Gastrocnemius medialis (tissue), 4 donors: ENCODE measurements at regions not wholly inside any gene's neighbourhood (a gene's known extent, or its start where the extent isn't known, plus 50 kb on each side); places are given as distances from the start of the nearest gene placed in this dataset.

ENCODE experiments used
- POLR2A ChIP-seq, 2 donors: fragments of 450-650 bp; IDR thresholded peaks; one replicate each; pipeline ENCODE4 v1.6.1; 2017; ENCODE audit warnings: antibody characterized with exemption in 2 of 2, mild to moderate bottlenecking in 2 of 2, moderate library complexity in 2 of 2
- TF ChIP-seq, protein P1 (sequence below), 5 experiments: fragments of 450-650 bp in 3 of 5; fragments of 200-600 bp in 2 of 5; sonication (generic) in 2 of 5; IDR thresholded peaks in 4 of 5; conservative IDR thresholded peaks in 1 of 5; 1 replicate in 4 of 5; 2 replicates in 1 of 5; pipeline ENCODE4 v1.5.1; 2016 to 2019; ENCODE audit warnings: antibody characterized with exemption in 5 of 5, mild to moderate bottlenecking in 3 of 5, moderate library complexity in 3 of 5

DNA sequence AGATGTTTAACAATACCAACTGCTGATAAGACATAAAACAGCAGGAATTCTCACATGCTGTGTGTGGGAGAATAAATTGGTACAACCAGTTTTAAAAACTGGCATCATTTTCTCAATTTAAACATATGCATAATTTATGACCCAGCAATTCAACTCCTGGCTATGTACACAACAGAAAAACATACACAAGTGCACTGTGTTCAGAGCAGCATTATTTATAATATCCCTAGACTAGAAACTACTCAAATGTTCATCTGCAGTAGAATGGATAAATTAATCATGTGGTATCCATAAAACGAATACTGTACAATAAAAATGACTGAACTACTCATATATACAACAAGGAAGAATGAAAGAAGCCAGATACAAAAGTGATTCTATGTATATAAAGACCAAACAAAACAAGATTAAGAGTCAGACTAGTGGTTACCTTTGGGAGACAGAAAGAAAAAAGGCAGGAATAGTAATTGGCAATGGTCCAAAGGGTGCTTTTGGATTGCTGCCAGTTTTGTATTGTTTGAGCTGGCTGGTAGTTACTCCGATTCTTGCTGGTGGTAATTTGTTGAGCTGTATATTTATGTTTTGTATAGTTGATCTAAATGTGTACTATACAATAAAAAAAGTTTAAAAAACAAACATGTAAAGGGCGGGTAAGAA is 306.0 kb downstream of the TFEC start:
- TF ChIP-seq, protein P1, sequence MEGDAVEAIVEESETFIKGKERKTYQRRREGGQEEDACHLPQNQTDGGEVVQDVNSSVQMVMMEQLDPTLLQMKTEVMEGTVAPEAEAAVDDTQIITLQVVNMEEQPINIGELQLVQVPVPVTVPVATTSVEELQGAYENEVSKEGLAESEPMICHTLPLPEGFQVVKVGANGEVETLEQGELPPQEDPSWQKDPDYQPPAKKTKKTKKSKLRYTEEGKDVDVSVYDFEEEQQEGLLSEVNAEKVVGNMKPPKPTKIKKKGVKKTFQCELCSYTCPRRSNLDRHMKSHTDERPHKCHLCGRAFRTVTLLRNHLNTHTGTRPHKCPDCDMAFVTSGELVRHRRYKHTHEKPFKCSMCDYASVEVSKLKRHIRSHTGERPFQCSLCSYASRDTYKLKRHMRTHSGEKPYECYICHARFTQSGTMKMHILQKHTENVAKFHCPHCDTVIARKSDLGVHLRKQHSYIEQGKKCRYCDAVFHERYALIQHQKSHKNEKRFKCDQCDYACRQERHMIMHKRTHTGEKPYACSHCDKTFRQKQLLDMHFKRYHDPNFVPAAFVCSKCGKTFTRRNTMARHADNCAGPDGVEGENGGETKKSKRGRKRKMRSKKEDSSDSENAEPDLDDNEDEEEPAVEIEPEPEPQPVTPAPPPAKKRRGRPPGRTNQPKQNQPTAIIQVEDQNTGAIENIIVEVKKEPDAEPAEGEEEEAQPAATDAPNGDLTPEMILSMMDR (IDR thresholded peaks at IDR 0.05 in 4 of 5, conservative IDR thresholded peaks at IDR 0.05 in 1 of 5) = no peak
- TF ChIP-seq POLR2A (IDR thresholded peaks at IDR 0.05) = no peak
